ENCODE measurements at regions not wholly inside any gene's neighbourhood (a gene's known extent, or its start where the extent isn't known, plus 50 kb on each side); places are given as distances from the start of the nearest gene placed in this dataset.
A peak's percentile ranks its signal among the peaks of the same experiment; 100 is the strongest.

GRCh38 chr7:38017320-38017719, 96.9 kb downstream of the EPDR1 start:
- intact Hi-C loops (cut with DNase I), result no loop called here
- no peak overlapping the region for H3K4me3 ChIP-seq
- H3K4me1 ChIP-seq, result no peaks in the 10 kb centered on the region
- H3K27ac ChIP-seq, result no peak overlapping the region
- H3K27me3 ChIP-seq, result no peaks in the 10 kb centered on the region
- DNase-seq (no peak), ATAC-seq (no peak)
- peaks cover 0 to 3% of the 10 kb centered on the region in 2 donors for H3K9me3 ChIP-seq
- TF ChIP-seq CTCF (IDR thresholded peaks at IDR 0.05), result no peak
- H3K36me3 ChIP-seq, result no peaks in the 10 kb centered on the region

- Histone ChIP-seq H3K4me1 (no peaks in the 10 kb centered on the region), H3K27me3 (no peaks in the 10 kb centered on the region), H3K9me3 (peaks cover 0 to 2% of the 10 kb centered on the region in 2 donors), H3K27ac (no peak overlapping the region), H3K4me3 (no peak overlapping the region), H3K36me3 (no peaks in the 10 kb centered on the region)
- DNase-seq (no peak), ATAC-seq (peak; percentile 19)
- no peak for TF ChIP-seq CTCF (IDR thresholded peaks at IDR 0.05)
- intact Hi-C loops (cut with DNase I), result no loop called here
These were observed 99.8 kb downstream of the EPDR1 start for GRCh38 chr7:38020121-38020785.

GRCh38 chr7:38021892-38022291, 101.5 kb downstream of the EPDR1 start:
- intact Hi-C loops (cut with DNase I), result no loop called here
- H3K36me3 ChIP-seq, result no peaks in the 10 kb centered on the region
- no peak overlapping the region for H3K27ac ChIP-seq
- TF ChIP-seq CTCF (IDR thresholded peaks at IDR 0.05), result no peak
- DNase-seq (no peak), ATAC-seq (no peak)
- H3K4me3 ChIP-seq, result no peak overlapping the region
- H3K9me3 ChIP-seq, result no peaks in the 10 kb centered on the region
- no peaks in the 10 kb centered on the region for H3K27me3 ChIP-seq
- H3K4me1 ChIP-seq, result no peaks in the 10 kb centered on the region

- no peak for TF ChIP-seq CTCF (IDR thresholded peaks at IDR 0.05)
- no peaks in the 10 kb centered on the region for H3K27me3 ChIP-seq
- DNase-seq, result no peak
- ATAC-seq, result no peak
- H3K4me1 ChIP-seq, result no peaks in the 10 kb centered on the region
- no peaks in the 10 kb centered on the region for H3K36me3 ChIP-seq
- no peak overlapping the region for H3K4me3 ChIP-seq
- intact Hi-C loops (cut with DNase I), result no loop called here
- H3K27ac ChIP-seq, result no peak overlapping the region
- no peaks in the 10 kb centered on the region for H3K9me3 ChIP-seq
These were observed 105.4 kb downstream of the EPDR1 start for GRCh38 chr7:38025815-38026214.

GRCh38 chr7:38027884-38028455, 107.5 kb downstream of the EPDR1 start:
- Histone ChIP-seq H3K27ac (no peak overlapping the region), H3K4me1 (no peaks in the 10 kb centered on the region), H3K9me3 (no peaks in the 10 kb centered on the region), H3K4me3 (no peak overlapping the region), H3K27me3 (no peaks in the 10 kb centered on the region), H3K36me3 (no peaks in the 10 kb centered on the region)
- intact Hi-C loops (cut with DNase I), result no loop called here
- DNase-seq, result no peak
- no peak for TF ChIP-seq CTCF (IDR thresholded peaks at IDR 0.05)
- ATAC-seq, result no peak
